Fibroblast of lung (primary cell): ENCODE measurements at regions not wholly inside any gene's neighbourhood (a gene's known extent, or its start where the extent isn't known, plus 50 kb on each side); places are given as distances from the start of the nearest gene placed in this dataset.

Experiments
- DNase-seq, 2 donors: peaks; one replicate each; pipeline versions ENCODE4 v3.0.0 to v3.0.0-alpha.2; 2010; ENCODE audit warnings: low read depth in 2 of 2
- H2AFZ ChIP-seq: 2 replicates; pipeline ENCODE4 v1.5.1; 2012; ENCODE audit warnings: low read length, control low read depth, inconsistent platforms
- H3K27ac ChIP-seq: 2 replicates; pipeline ENCODE4 v1.5.1; 2011; ENCODE audit warnings: low read length, control low read depth; ENCODE audit not compliant: insufficient read depth
- H3K27me3 ChIP-seq: 2 replicates; pipeline ENCODE4 v1.5.1; 2011; ENCODE audit warnings: mild to moderate bottlenecking, low read length; ENCODE audit not compliant: control insufficient read depth, insufficient read depth
- H3K36me3 ChIP-seq: 2 replicates; pipeline ENCODE4 v1.5.1; 2011; ENCODE audit warnings: low read length; ENCODE audit not compliant: control insufficient read depth, insufficient read depth
- H3K4me1 ChIP-seq: 2 replicates; pipeline ENCODE4 v1.5.1; 2011; ENCODE audit warnings: low read length; ENCODE audit not compliant: control insufficient read depth, insufficient read depth; ENCODE audit errors: extremely low read depth
- H3K4me2 ChIP-seq: 2 replicates; pipeline ENCODE4 v1.5.1; 2011; ENCODE audit warnings: low read length, control low read depth; ENCODE audit not compliant: insufficient read depth; ENCODE audit errors: extremely low read depth
- H3K4me3 ChIP-seq, 4 experiments: fragments of 200-600 bp in 1 of 4; sonication (generic) in 1 of 4; replicated peaks in 1 of 4; 2 replicates each; pipeline ENCODE4 v1.5.1; 2011 to 2016; ENCODE audit warnings: low read length in 4 of 4, low read depth in 3 of 4, mild to moderate bottlenecking in 3 of 4, control low read depth in 2 of 4, inconsistent platforms in 1 of 4, mixed read lengths in 1 of 4; ENCODE audit not compliant: insufficient read depth in 1 of 4; ENCODE audit errors: control extremely low read depth in 1 of 4
- H3K79me2 ChIP-seq: 2 replicates; pipeline ENCODE4 v1.5.1; 2012; ENCODE audit warnings: mild to moderate bottlenecking, low read length, inconsistent platforms; ENCODE audit not compliant: control insufficient read depth, insufficient read depth
- H3K9ac ChIP-seq: 2 replicates; pipeline ENCODE4 v1.5.1; 2011; ENCODE audit warnings: mild to moderate bottlenecking, low read length, control low read depth; ENCODE audit not compliant: insufficient read depth
- H3K9me3 ChIP-seq: 2 replicates; pipeline ENCODE4 v1.5.1; 2012; ENCODE audit warnings: low read depth, low read length; ENCODE audit not compliant: control insufficient read depth, insufficient read depth
- H4K20me1 ChIP-seq: 2 replicates; pipeline ENCODE4 v1.5.1; 2011; ENCODE audit warnings: low read length; ENCODE audit not compliant: control insufficient read depth, insufficient read depth; ENCODE audit errors: extremely low read depth
- CTCF ChIP-seq, 2 donors: IDR thresholded peaks in 1 of 2; conservative IDR thresholded peaks in 1 of 2; 1 replicate in 1 of 2; 2 replicates in 1 of 2; pipeline ENCODE4 v1.5.1; 2011 to 2012; ENCODE audit warnings: low read length in 2 of 2, control low read depth in 1 of 2, inconsistent platforms in 1 of 2, low read depth in 1 of 2, mild to moderate bottlenecking in 1 of 2
- EZH2 ChIP-seq: IDR thresholded peaks from 2 replicates; pipeline ENCODE4 v1.5.1; 2012; ENCODE audit warnings: low read length, control low read depth, mild to moderate bottlenecking; ENCODE audit errors: missing control alignments

DNA sequence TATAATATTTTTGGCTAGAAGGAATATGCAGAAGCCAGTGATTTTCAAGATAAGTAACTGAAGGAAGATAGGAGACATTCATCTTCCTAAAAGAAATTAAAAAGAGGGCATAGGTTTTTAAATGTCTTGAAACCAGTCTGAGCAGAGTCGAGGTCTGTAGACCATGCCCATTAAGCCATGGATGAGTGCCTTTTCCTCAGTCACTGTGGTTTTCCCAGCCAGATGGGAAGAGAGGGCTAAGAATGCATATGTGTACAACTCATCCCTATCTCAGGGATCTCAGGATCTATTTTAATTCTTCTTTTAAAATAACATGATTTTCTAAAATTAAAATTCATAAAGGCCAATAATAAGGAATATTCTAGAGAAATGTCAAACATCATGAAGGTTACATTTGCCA is 112.8 kb downstream of the PPP1R3A start:
- TF ChIP-seq CTCF (conservative IDR thresholded peaks at IDR 0.05 in 1 of 2, IDR thresholded peaks at IDR 0.05 in 1 of 2; ENCODE audit: low read depth in 1 of 2, low read length in 2 of 2) (no peak), EZH2 (no peak)
- peak in 1 of 2 donors; percentile 65 for DNase-seq
- no peaks in the 10 kb centered on the region for H3K27me3 ChIP-seq
- no peak overlapping the region for H3K4me3 ChIP-seq
- no peak overlapping the region for H3K27ac ChIP-seq
- H3K9me3 ChIP-seq: no peaks in the 10 kb centered on the region
- no peak overlapping the region for H2AFZ ChIP-seq
- H3K4me1 ChIP-seq: no peaks in the 10 kb centered on the region
- no peaks in the 10 kb centered on the region for H4K20me1 ChIP-seq
- no peak overlapping the region for H3K4me2 ChIP-seq
- no peaks in the 10 kb centered on the region for H3K36me3 ChIP-seq
- no peak overlapping the region for H3K9ac ChIP-seq
- no peaks in the 10 kb centered on the region for H3K79me2 ChIP-seq

DNA sequence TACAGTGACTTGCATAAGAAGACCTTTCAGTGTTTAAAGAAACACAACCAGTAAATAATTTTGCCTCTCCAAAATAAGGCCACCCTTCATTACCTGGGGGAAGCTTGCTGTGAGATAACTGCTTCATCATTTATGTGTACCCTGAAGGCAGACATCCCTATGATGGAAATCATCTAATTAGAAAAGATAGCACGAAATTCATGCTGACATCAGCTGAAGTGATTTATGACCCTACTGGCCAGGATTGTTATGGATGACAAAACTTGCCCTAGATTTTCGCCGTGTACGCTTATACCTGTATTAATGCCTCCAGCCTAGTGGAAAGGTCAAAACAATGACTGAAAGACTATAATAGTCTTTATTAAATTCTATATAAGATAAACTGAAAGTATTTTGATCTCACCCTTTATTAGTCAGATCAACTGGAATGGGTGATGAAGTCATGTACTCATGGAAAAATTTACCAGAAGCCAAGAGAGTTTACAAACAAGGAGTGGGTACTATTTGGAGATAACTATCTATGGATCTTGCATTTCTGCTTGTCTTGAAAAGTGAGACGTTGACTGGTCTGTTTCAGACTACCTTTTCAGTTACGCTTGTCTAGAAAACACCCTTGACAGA is 114.2 kb downstream of the PPP1R3A start:
- no peaks in the 10 kb centered on the region for H3K4me1 ChIP-seq
- no peak overlapping the region for H2AFZ ChIP-seq
- H3K36me3 ChIP-seq: no peaks in the 10 kb centered on the region
- no peak overlapping the region for H3K4me3 ChIP-seq
- H3K4me2 ChIP-seq: no peak overlapping the region
- no peaks in the 10 kb centered on the region for H3K27me3 ChIP-seq
- TF ChIP-seq EZH2 (no peak), CTCF (conservative IDR thresholded peaks at IDR 0.05 in 1 of 2, IDR thresholded peaks at IDR 0.05 in 1 of 2; ENCODE audit: low read depth in 1 of 2, low read length in 2 of 2) (no peak)
- H4K20me1 ChIP-seq: no peaks in the 10 kb centered on the region
- no peaks in the 10 kb centered on the region for H3K79me2 ChIP-seq
- no peaks in the 10 kb centered on the region for H3K9me3 ChIP-seq
- DNase-seq: peak in 1 of 2 donors; percentile 17
- no peak overlapping the region for H3K27ac ChIP-seq
- H3K9ac ChIP-seq: no peak overlapping the region

DNA sequence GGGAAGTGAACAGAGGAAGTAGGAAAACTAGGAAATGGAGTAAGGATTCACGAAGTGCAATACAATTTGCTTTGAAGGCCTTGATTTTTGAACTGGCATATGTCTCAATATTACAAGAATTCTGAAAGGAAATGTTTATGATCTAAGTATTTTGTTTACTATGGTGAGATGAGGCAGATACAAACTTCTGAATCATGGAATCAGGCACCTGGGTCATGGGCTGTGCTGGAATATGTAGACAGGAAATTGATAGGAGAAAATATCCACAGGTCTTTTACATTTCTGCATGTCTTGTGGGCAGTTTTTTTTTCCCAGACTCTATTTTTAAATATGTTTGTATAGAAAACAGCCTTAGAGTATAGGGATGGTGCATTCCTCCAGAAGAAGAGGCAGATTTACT is 117.1 kb downstream of the PPP1R3A start:
- H3K27ac ChIP-seq: no peak overlapping the region
- H3K9ac ChIP-seq: no peak overlapping the region
- H3K36me3 ChIP-seq: no peaks in the 10 kb centered on the region
- no peak for DNase-seq
- H3K4me1 ChIP-seq: no peaks in the 10 kb centered on the region
- H3K27me3 ChIP-seq: no peaks in the 10 kb centered on the region
- no peak overlapping the region for H2AFZ ChIP-seq
- H4K20me1 ChIP-seq: no peaks in the 10 kb centered on the region
- TF ChIP-seq CTCF (conservative IDR thresholded peaks at IDR 0.05 in 1 of 2, IDR thresholded peaks at IDR 0.05 in 1 of 2; ENCODE audit: low read depth in 1 of 2, low read length in 2 of 2) (no peak), EZH2 (no peak)
- H3K4me3 ChIP-seq: no peak overlapping the region
- H3K79me2 ChIP-seq: no peaks in the 10 kb centered on the region
- H3K4me2 ChIP-seq: no peak overlapping the region
- H3K9me3 ChIP-seq: no peaks in the 10 kb centered on the region
